ENCODE measurements at regions not wholly inside any gene's neighbourhood (a gene's known extent, or its start where the extent isn't known, plus 50 kb on each side); places are given as distances from the start of the nearest gene placed in this dataset.

GRCh38 chr6:80969439-80969838 is 783.0 kb downstream of the TENT5A start:
- TF ChIP-seq CTCF (IDR thresholded peaks at IDR 0.05) (no peak), POLR2A (IDR thresholded peaks at IDR 0.05) (no peak)

Measured in testis (tissue), 2 donors.